GM23338 (cell line): ENCODE measurements at regions not wholly inside any gene's neighbourhood (a gene's known extent, or its start where the extent isn't known, plus 50 kb on each side); places are given as distances from the start of the nearest gene placed in this dataset.

Experiments used
- ATAC-seq: fragments of 200-7000 bp; cut with Tn5 transposase; 3 replicates; pipeline ENCODE4 v1.9.1; 2020
- DNase-seq: peaks from one replicate; pipeline ENCODE4 v3.0.0-alpha.2; 2015; ENCODE audit warnings: low spot score
- H2AFZ ChIP-seq: fragments of 200-600 bp; sonication (generic); 2 replicates; pipeline ENCODE4 v1.8.0; 2016; ENCODE audit warnings: antibody characterized with exemption, mild to moderate bottlenecking, moderate library complexity
- H3F3A ChIP-seq: fragments of 200-600 bp; sonication (generic); replicated peaks from 2 replicates; pipeline ENCODE4 v1.8.0; 2017; ENCODE audit warnings: antibody characterized with exemption, mixed run types, low read depth
- H3K27ac ChIP-seq: fragments of 200-600 bp; sonication (generic); 2 replicates; pipeline ENCODE4 v1.6.1; 2016; ENCODE audit warnings: low read depth
- H3K27me3 ChIP-seq: fragments of 200-600 bp; sonication (generic); 2 replicates; pipeline ENCODE4 v1.8.0; 2016; ENCODE audit warnings: mild to moderate bottlenecking, mixed run types, moderate library complexity; ENCODE audit not compliant: insufficient read depth
- H3K36me3 ChIP-seq: fragments of 200-600 bp; sonication (generic); 2 replicates; pipeline ENCODE4 v1.8.0; 2016; ENCODE audit warnings: mild to moderate bottlenecking; ENCODE audit not compliant: insufficient read depth
- H3K4me1 ChIP-seq: fragments of 200-600 bp; sonication (generic); 2 replicates; pipeline ENCODE4 v1.8.0; 2016; ENCODE audit warnings: mild to moderate bottlenecking, moderate library complexity; ENCODE audit not compliant: insufficient read depth
- H3K4me2 ChIP-seq: fragments of 200-600 bp; sonication (generic); 2 replicates; pipeline ENCODE4 v1.7.1; 2017; ENCODE audit warnings: mixed run types
- H3K4me3 ChIP-seq: fragments of 200-600 bp; sonication (generic); 2 replicates; pipeline ENCODE4 v1.6.1; 2016; ENCODE audit warnings: mixed run types
- H3K79me2 ChIP-seq: fragments of 200-600 bp; sonication (generic); replicated peaks from 2 replicates; pipeline ENCODE4 v1.8.0; 2017; ENCODE audit warnings: mild to moderate bottlenecking; ENCODE audit not compliant: insufficient read depth
- H3K9me2 ChIP-seq: fragments of 200-600 bp; sonication (generic); 2 replicates; pipeline ENCODE4 v1.8.0; 2017; ENCODE audit not compliant: insufficient read depth
- H4K20me1 ChIP-seq: fragments of 200-600 bp; sonication (generic); replicated peaks from 2 replicates; pipeline ENCODE4 v1.8.0; 2017; ENCODE audit warnings: mild to moderate bottlenecking; ENCODE audit not compliant: insufficient read depth
- H3K27ac Mint-ChIP-seq: 2 replicates; pipeline ENCODE4 v1.8.0; 2020; ENCODE audit warnings: inconsistent platforms, mild to moderate bottlenecking, moderate library complexity, mixed read lengths
- H3K27me3 Mint-ChIP-seq: 3 replicates; pipeline ENCODE4 v1.8.0; 2022; ENCODE audit warnings: low read depth, mild to moderate bottlenecking, moderate library complexity, mixed read lengths, inconsistent platforms; ENCODE audit not compliant: insufficient read depth, poor library complexity
- H3K36me3 Mint-ChIP-seq: 3 replicates; pipeline ENCODE4 v1.8.0; 2021; ENCODE audit warnings: low read depth, mild to moderate bottlenecking, inconsistent platforms, moderate library complexity, mixed read lengths
- H3K4me1 Mint-ChIP-seq: 3 replicates; pipeline ENCODE4 v1.8.0; 2020; ENCODE audit warnings: mild to moderate bottlenecking, inconsistent platforms, mixed read lengths
- H3K4me3 Mint-ChIP-seq: 3 replicates; pipeline ENCODE4 v1.8.0; 2021; ENCODE audit warnings: moderate library complexity, mild to moderate bottlenecking, inconsistent platforms, mixed read lengths
- H3K9me3 Mint-ChIP-seq: 3 replicates; pipeline ENCODE4 v1.8.0; 2020; ENCODE audit warnings: moderate library complexity, mild to moderate bottlenecking, inconsistent platforms, mixed read lengths
- CREB1 ChIP-seq: fragments of 250-450 bp; sonication (Bioruptor Pico); IDR thresholded peaks from 2 replicates; pipeline ENCODE4 v1.5.0; 2020; ENCODE audit warnings: low read depth, mild to moderate bottlenecking, moderate library complexity
- CTCF ChIP-seq, 2 experiments: fragments of 200-600 bp in 1 of 2; sonication (generic) in 1 of 2; conservative IDR thresholded peaks; 2 replicates each; pipeline versions ENCODE4 v1.5.1 to v1.6.1; 2016 to 2017; ENCODE audit warnings: antibody characterized with exemption in 2 of 2, low read depth in 2 of 2, mild to moderate bottlenecking in 2 of 2, moderate library complexity in 1 of 2
- ETS1 ChIP-seq: IDR thresholded peaks from 2 replicates; pipeline ENCODE4 v1.6.1; 2016; ENCODE audit warnings: antibody characterized with exemption
- EZH2 ChIP-seq: fragments of 200-600 bp; sonication (generic); IDR thresholded peaks from one replicate; pipeline ENCODE4 v1.8.0; 2017; ENCODE audit warnings: antibody characterized with exemption, mild to moderate bottlenecking, low read depth; ENCODE audit not compliant: unreplicated experiment
- EZH2phosphoT487 ChIP-seq: fragments of 200-600 bp; sonication (generic); IDR thresholded peaks from one replicate; pipeline ENCODE4 v1.8.1; 2018; ENCODE audit warnings: antibody characterized with exemption; ENCODE audit not compliant: unreplicated experiment
- JUNB ChIP-seq: IDR thresholded peaks from one replicate; pipeline ENCODE4 v1.6.1; 2016; ENCODE audit warnings: antibody characterized with exemption; ENCODE audit not compliant: unreplicated experiment
- NANOG ChIP-seq: IDR thresholded peaks from 2 replicates; pipeline ENCODE4 v1.6.1; 2016; ENCODE audit warnings: antibody characterized with exemption, borderline replicate concordance
- POLR2AphosphoS5 ChIP-seq: IDR thresholded peaks from 2 replicates; pipeline ENCODE4 v1.6.1; 2016; ENCODE audit warnings: antibody characterized with exemption, low read depth
- REST ChIP-seq: IDR thresholded peaks from one replicate; pipeline ENCODE4 v1.6.1; 2018; ENCODE audit warnings: antibody characterized with exemption; ENCODE audit not compliant: unreplicated experiment
- STAT1 ChIP-seq: IDR thresholded peaks from one replicate; pipeline ENCODE4 v1.6.1; 2016; ENCODE audit warnings: antibody characterized with exemption; ENCODE audit not compliant: unreplicated experiment
- ZNF114 ChIP-seq: fragments of 250-450 bp; sonication (Bioruptor Pico); IDR thresholded peaks from 2 replicates; pipeline ENCODE4 v1.5.0; 2020; ENCODE audit warnings: mild to moderate bottlenecking, moderate library complexity
- ZNF331 ChIP-seq: fragments of 250-450 bp; sonication (Bioruptor Pico); IDR thresholded peaks from 2 replicates; pipeline ENCODE4 v1.5.0; 2020; ENCODE audit warnings: low read depth, mild to moderate bottlenecking, moderate library complexity
- ZNF462 ChIP-seq: fragments of 250-450 bp; sonication (Bioruptor Pico); IDR thresholded peaks from 2 replicates; pipeline ENCODE4 v1.5.0; 2020; ENCODE audit warnings: mild to moderate bottlenecking, moderate library complexity

GRCh38 chr9:20237686-20238085 lies 384.6 kb downstream of the MLLT3 start:
- Mint-ChIP-seq H3K27ac (no peak overlapping the region), H3K27me3 (no peaks in the 10 kb centered on the region), H3K9me3 (peaks cover 42% of the 10 kb centered on the region), H3K36me3 (peaks cover 28% of the 10 kb centered on the region), H3K4me3 (no peak overlapping the region), H3K4me1 (peaks cover 7% of the 10 kb centered on the region)
- no peak for ATAC-seq
- H3K79me2 ChIP-seq = no peaks in the 10 kb centered on the region
- DNase-seq = no peak
- H3K4me2 ChIP-seq = no peak overlapping the region
- H3K36me3 ChIP-seq = peaks cover 8% of the 10 kb centered on the region; the same call in 1 of the 2 replicates
- no peaks in the 10 kb centered on the region for H4K20me1 ChIP-seq
- H3K4me1 ChIP-seq = peaks cover 4% of the 10 kb centered on the region; the same call in 1 of the 2 replicates
- H2AFZ ChIP-seq = no peak overlapping the region
- H3K27ac ChIP-seq = no peak overlapping the region
- no peak overlapping the region for H3K4me3 ChIP-seq
- 0 out of 2 replicates have a peak, but pooled peaks cover 8% of the 10 kb centered on the region for H3K9me2 ChIP-seq
- H3K27me3 ChIP-seq = no peaks in the 10 kb centered on the region
- no peak for TF ChIP-seq JUNB
- no peak for TF ChIP-seq CTCF (conservative IDR thresholded peaks at IDR 0.05; ENCODE audit: low read depth in 2 of 2)
- TF ChIP-seq ZNF331 (CRISPR knock-in tag) = no peak
- TF ChIP-seq NANOG = no peak
- TF ChIP-seq ETS1 = no peak
- no peak for TF ChIP-seq STAT1
- no peak for TF ChIP-seq REST
- TF ChIP-seq ZNF462 (CRISPR knock-in tag) = no peak
- no peak for TF ChIP-seq ZNF114 (CRISPR knock-in tag)
- TF ChIP-seq EZH2 = no peak
- no peak for TF ChIP-seq EZH2phosphoT487
- no peak for TF ChIP-seq POLR2AphosphoS5
- no peak for TF ChIP-seq CREB1 (CRISPR knock-in tag)
- H3F3A ChIP-seq = no peaks in the 10 kb centered on the region
